ENCODE measurements at regions not wholly inside any gene's neighbourhood (a gene's known extent, or its start where the extent isn't known, plus 50 kb on each side); places are given as distances from the start of the nearest gene placed in this dataset.

DNA sequence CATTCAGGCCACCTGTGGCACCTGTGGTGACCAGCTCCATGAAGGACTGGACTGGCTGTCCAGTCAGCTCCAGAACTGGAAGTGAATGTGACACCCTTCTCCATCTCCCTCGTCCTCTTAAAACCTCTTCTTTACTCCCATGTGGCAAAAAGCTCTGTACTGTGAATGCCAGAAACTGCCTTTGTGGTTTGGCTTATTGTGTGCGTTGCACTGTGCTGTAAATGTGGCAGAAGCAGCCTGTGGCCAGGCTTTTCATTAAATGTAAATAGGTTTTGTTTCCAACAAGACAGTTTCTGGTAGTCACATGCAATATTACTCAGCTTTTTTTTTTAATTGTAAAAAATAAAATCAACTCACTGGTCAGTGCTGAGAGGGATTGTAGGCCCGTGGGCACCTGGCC lies 453.7 kb downstream of the ATP23 start:
- TF ChIP-seq GATA1 (IDR thresholded peaks at IDR 0.05; ENCODE audit: low read depth, low read length) (no peak), POLR2A (IDR thresholded peaks at IDR 0.05; ENCODE audit: low read length) (no peak)
- DNase-seq = no peak

GRCh38 chr12:58395470-58395869 lies 454.1 kb downstream of the ATP23 start:
- no peak for DNase-seq
- no peak for TF ChIP-seq POLR2A (IDR thresholded peaks at IDR 0.05; ENCODE audit: low read length)
- TF ChIP-seq GATA1 (IDR thresholded peaks at IDR 0.05; ENCODE audit: low read depth, low read length) = no peak

DNA sequence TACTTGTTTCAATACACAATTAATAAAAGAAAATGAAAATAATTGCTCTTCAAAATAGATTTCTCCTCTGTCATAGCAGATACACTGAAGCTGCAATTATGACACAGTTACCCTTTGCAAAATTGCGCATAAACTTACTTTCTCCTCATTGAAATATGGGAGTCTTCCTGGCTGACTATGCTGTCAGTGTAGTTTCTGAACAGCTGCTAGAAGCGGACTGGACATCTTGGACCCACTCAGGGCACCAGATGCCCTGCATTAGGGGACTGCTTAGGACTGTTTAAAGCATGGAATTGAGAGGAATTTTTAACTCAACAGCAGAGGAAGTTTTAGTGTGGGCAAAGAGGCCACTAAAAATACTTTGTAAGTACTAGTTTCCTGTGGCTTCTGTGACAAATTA lies 454.9 kb downstream of the ATP23 start:
- TF ChIP-seq POLR2A (IDR thresholded peaks at IDR 0.05; ENCODE audit: low read length) (no peak), GATA1 (IDR thresholded peaks at IDR 0.05; ENCODE audit: low read depth, low read length) (no peak)
- DNase-seq = no peak

DNA sequence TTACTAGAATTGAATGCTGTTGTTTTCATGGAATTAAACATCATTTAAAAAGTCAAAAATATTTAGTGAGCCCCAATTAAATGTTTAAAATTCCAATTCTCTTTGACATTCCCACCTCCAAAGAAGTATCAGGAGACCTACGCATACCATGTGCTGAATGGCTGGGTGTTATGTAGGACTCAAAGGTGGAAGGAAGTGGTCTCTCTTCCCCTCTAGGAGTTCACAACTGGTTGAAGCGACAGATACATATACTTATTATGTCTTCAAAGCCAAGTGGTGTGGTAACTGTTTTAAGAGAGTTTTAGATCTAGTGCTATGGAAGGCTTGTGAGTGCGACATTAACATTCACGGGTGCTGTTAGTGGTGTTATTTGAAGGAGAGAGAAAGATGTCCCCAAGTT lies 464.0 kb downstream of the ATP23 start:
- no peak for DNase-seq
- TF ChIP-seq GATA1 (IDR thresholded peaks at IDR 0.05; ENCODE audit: low read depth, low read length) = no peak
- no peak for TF ChIP-seq POLR2A (IDR thresholded peaks at IDR 0.05; ENCODE audit: low read length)

DNA sequence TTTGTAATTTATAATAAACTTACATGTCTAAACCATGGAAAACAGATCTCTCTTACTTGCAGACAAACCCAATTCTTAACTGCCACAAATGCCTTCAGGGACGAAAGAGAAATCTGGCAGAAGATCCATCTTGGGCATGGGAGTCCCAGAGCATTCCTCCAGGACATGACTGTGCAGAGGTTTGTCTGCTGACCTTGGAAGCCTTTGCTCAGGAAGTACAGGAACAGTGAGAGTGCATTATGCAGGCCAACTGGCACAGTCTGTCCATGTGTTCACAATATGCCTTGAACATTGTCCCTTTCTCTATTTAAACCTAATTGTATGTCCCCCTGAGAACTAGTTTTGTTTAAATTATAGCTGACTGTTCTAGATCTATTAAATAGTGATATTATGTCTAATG lies 467.1 kb downstream of the ATP23 start:
- no peak for DNase-seq
- no peak for TF ChIP-seq POLR2A (IDR thresholded peaks at IDR 0.05; ENCODE audit: low read length)
- no peak for TF ChIP-seq GATA1 (IDR thresholded peaks at IDR 0.05; ENCODE audit: low read depth, low read length)

DNA sequence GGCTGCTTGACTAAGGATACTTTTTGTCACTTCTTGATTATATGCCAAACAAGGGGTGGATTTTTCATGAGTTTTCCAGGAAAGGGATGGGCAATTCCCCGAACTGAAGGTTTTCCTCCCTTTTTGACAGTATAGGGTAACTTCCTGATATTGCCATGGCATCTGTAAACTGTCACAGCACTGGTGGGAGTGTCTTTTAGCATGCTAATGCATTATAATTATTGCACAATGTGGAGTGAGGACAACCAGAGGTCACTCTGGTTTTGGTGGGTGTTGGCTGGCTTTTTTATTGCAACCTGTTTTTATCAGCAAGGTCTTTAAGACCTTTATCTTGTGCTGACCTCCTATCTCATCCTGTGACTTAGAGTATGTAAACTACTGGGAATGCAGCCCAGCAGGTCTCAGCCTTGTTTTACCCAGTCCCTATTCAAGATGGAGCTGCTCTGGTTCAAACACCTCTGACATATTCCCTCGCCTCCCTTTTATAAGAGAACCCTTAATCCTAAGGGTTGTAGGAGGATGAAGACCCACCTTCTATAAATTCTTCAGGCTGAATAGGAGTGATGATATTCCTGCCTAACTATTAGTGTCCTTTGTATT lies 471.2 kb downstream of the ATP23 start:
- TF ChIP-seq GATA1 (IDR thresholded peaks at IDR 0.05; ENCODE audit: low read depth, low read length) (no peak), POLR2A (IDR thresholded peaks at IDR 0.05; ENCODE audit: low read length) (no peak)
- DNase-seq = peak; percentile 78 to 83

DNA sequence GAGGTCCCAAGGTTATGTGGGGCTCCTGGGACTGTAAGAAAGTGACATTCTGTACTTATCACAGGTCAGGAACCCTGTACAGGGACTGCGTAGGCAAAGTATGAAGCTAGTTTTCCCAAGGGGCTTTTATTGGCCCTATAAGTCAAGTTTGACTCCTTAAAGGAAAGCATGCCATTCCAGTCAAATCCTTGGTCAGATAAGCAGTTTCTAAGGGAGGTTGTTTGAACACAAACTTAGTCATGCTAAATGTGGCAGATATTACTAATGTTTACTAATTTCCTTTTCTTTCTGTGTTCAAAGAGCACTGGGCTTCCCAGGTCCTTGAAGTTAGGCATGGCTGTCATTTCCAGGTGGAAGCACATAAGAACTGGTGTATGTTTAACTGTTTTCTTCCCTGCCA lies 472.4 kb downstream of the ATP23 start:
- DNase-seq = no peak
- TF ChIP-seq POLR2A (IDR thresholded peaks at IDR 0.05; ENCODE audit: low read length) (no peak), GATA1 (IDR thresholded peaks at IDR 0.05; ENCODE audit: low read depth, low read length) (no peak)

DNA sequence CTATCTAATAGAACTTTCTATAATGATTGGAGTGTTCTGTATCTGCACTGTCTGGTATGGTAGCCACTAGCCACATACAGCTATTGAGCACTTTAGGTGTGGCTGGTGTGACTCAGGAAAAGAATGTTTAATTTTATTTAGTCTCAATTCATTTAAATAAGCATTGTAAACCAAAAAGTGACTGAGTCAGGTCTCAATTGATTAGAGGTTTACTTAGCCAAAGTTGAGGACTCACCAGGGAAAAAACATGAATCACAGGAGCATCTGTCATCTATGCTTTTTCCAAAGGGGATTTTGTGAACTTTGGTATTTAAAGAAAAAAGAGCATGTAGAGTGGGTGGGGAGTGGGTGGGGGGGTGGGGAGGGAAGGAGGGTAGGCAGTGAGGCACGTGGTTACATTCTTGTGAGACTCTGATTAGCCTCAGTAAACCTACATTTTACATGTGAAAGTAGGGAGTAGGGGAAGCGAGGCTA lies 473.1 kb downstream of the ATP23 start:
- no peak for DNase-seq
- TF ChIP-seq POLR2A (IDR thresholded peaks at IDR 0.05; ENCODE audit: low read length) = no peak
- TF ChIP-seq GATA1 (IDR thresholded peaks at IDR 0.05; ENCODE audit: low read depth, low read length) = no peak

DNA sequence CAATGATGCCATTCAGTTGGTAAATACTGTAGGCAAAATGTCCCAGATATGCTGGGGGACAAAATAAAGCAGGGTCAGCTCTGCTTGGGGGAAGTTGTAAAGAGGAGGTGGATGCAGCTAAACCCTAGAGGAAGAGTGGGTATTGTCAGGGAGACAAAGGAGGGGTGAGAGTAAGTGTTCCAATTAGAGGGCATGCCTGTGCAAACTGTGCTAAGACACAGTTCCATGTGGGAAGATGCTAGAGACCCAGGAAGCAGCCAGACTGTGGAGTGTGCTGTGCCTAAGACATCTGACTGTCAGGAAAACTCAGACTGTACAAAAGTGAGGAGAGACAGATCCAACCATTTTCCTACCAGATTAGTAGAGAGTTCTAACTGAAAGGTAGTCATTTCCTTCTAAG lies 474.3 kb downstream of the ATP23 start:
- DNase-seq = no peak
- TF ChIP-seq POLR2A (IDR thresholded peaks at IDR 0.05; ENCODE audit: low read length) (no peak), GATA1 (IDR thresholded peaks at IDR 0.05; ENCODE audit: low read depth, low read length) (no peak)

- DNase-seq = peak in 1 of 2 experiments; percentile 5
- TF ChIP-seq GATA1 (IDR thresholded peaks at IDR 0.05; ENCODE audit: low read depth, low read length) (no peak), POLR2A (IDR thresholded peaks at IDR 0.05; ENCODE audit: low read length) (no peak)
These were observed 474.9 kb downstream of the ATP23 start for GRCh38 chr12:58416236-58416635.

DNA sequence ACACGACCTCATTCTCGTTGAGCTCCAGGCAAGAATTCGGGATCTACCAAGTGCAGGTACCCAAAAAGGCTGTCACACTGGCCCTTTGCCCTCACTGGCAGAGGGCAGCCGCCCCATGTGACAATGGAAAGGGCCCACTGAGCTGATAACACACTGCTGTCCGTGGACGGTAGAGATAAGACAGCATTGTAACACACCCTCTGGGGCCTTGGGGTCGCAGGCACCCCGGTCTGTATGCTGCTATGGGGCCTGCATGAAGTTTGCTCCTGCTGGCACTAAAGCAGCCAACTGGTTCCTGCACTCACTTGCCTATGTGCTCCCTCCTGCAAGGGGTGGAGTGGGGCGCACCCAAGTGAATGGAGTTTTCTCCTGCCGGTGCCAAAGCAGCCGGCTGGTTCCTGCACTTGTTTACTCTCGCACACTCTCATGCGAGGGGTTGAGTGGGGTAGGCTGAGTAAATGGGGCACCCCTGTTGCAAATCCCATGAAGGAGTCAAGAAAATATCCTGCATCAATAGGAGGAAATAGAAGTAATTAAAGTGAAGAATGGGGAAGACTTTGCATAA lies 477.9 kb downstream of the ATP23 start:
- TF ChIP-seq POLR2A (IDR thresholded peaks at IDR 0.05; ENCODE audit: low read length) (no peak), GATA1 (IDR thresholded peaks at IDR 0.05; ENCODE audit: low read depth, low read length) (no peak)
- DNase-seq = peak; percentile 68 to 92

- peak in 1 of 2 experiments; percentile 22 for DNase-seq
- TF ChIP-seq POLR2A (IDR thresholded peaks at IDR 0.05; ENCODE audit: low read length) = no peak
- no peak for TF ChIP-seq GATA1 (IDR thresholded peaks at IDR 0.05; ENCODE audit: low read depth, low read length)
These were observed 478.5 kb downstream of the ATP23 start for GRCh38 chr12:58419905-58420304.

DNA sequence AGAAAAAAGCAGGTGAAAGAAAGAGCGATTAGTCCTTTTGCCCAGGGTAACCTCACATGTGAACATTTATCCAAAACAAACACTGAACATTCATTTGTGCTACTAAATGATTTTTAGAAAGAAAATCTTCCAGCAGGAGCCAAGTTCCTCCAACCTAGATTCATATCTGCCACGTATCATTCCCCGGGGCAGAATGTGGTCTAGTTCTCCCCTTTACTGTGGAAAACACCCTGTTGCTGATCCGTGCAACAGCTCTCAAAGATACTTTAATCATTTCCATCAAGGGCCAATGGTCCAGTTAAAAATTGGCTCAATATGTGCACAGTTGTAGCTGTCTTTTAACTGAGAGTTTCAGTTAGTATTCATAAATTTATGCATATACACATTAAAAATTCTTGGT lies 479.1 kb downstream of the ATP23 start:
- peak; percentile 12 to 19 for DNase-seq
- no peak for TF ChIP-seq GATA1 (IDR thresholded peaks at IDR 0.05; ENCODE audit: low read depth, low read length)
- TF ChIP-seq POLR2A (IDR thresholded peaks at IDR 0.05; ENCODE audit: low read length) = no peak

GRCh38 chr12:58421990-58422389 lies 480.6 kb downstream of the ATP23 start:
- no peak for TF ChIP-seq POLR2A (IDR thresholded peaks at IDR 0.05; ENCODE audit: low read length)
- no peak for TF ChIP-seq GATA1 (IDR thresholded peaks at IDR 0.05; ENCODE audit: low read depth, low read length)
- DNase-seq = no peak

- TF ChIP-seq GATA1 (IDR thresholded peaks at IDR 0.05; ENCODE audit: low read depth, low read length) (no peak), POLR2A (IDR thresholded peaks at IDR 0.05; ENCODE audit: low read length) (no peak)
- no peak for DNase-seq
These were observed 483.5 kb downstream of the ATP23 start for GRCh38 chr12:58424735-58425392.

Data from erythroblast (primary cell).